Small intestine (tissue), 7 donors: ENCODE measurements at regions not wholly inside any gene's neighbourhood (a gene's known extent, or its start where the extent isn't known, plus 50 kb on each side); places are given as distances from the start of the nearest gene placed in this dataset.

Experiments used
- DNase-seq, 2 donors: peaks; one replicate each; pipeline versions ENCODE4 v3.0.0 to v3.0.0-alpha.2; 2013
- FAIRE-seq: peaks from 2 replicates; lab custom pipeline; 2012; peaks lifted over from hg19 to GRCh38; lab: Jason Lieb, UNC
- H3K27ac ChIP-seq, 3 donors: one replicate each; pipeline ENCODE4 v1.5.1; 2013; ENCODE audit warnings: low read length in 2 of 3, mild to moderate bottlenecking in 2 of 3, control low read depth in 1 of 3, inconsistent platforms in 1 of 3, low read depth in 1 of 3, moderate library complexity in 1 of 3
- H3K27me3 ChIP-seq, 3 donors: one replicate each; pipeline ENCODE4 v1.6.1; 2013; ENCODE audit warnings: low read length in 3 of 3, inconsistent platforms in 1 of 3; ENCODE audit not compliant: control insufficient read depth in 3 of 3, insufficient read depth in 3 of 3
- H3K36me3 ChIP-seq, 3 donors: one replicate each; pipeline ENCODE4 v1.6.1; 2013; ENCODE audit warnings: low read length in 3 of 3, inconsistent platforms in 1 of 3, low read depth in 1 of 3, mild to moderate bottlenecking in 1 of 3, moderate library complexity in 1 of 3; ENCODE audit not compliant: control insufficient read depth in 3 of 3, insufficient read depth in 2 of 3
- H3K4me1 ChIP-seq, 3 donors: one replicate each; pipeline ENCODE4 v1.6.1; 2013; ENCODE audit warnings: low read length in 2 of 3, inconsistent platforms in 1 of 3, low read depth in 1 of 3, mild to moderate bottlenecking in 1 of 3, moderate library complexity in 1 of 3; ENCODE audit not compliant: control insufficient read depth in 3 of 3, insufficient read depth in 2 of 3
- H3K4me3 ChIP-seq, 3 donors: one replicate each; pipeline ENCODE4 v1.5.1; 2013; ENCODE audit warnings: low read length in 3 of 3, control low read depth in 1 of 3, inconsistent platforms in 1 of 3, low read depth in 1 of 3, mild to moderate bottlenecking in 1 of 3, moderate library complexity in 1 of 3
- H3K9me3 ChIP-seq, 2 donors: one replicate each; pipeline ENCODE4 v1.6.1; 2013; ENCODE audit warnings: low read depth in 1 of 2, low read length in 1 of 2; ENCODE audit not compliant: control insufficient read depth in 2 of 2, insufficient read depth in 1 of 2
- WGBS, 3 donors: extraction: QIAGEN DNeasy Blood & Tissue Kit; methylation state at CpG; one replicate each; pipeline ENCODE4 v1.1.7; 2013; 5-methylcytosine and 5-hydroxymethylcytosine counted together
- donor health status: healthy with polysubstance abuse.
- donor health status: control.
- donor health status: control.
- donor health status: Bipolar disorder and iron deficiency.
- donor health status: healthy.

- no peak for FAIRE-seq
- Histone ChIP-seq H3K27me3 (peaks cover 0 to 3% (median 0%) of the 10 kb centered on the region in 3 donors), H3K9me3 (no peaks in the 10 kb centered on the region), H3K4me1 (no peaks in the 10 kb centered on the region), H3K36me3 (no peaks in the 10 kb centered on the region), H3K4me3 (no peak overlapping the region), H3K27ac (no peak overlapping the region)
- 61 to 71% (median 68%) methylated on average over 14 of the region's 14 CpGs for WGBS, 3 donors
- no peak for DNase-seq
Observed at GRCh38 chr15:92266796-92267685, 126.6 kb upstream of the ST8SIA2 start.

GRCh38 chr15:92268900-92269299 is 124.8 kb upstream of the ST8SIA2 start:
- peaks cover 0 to 3% (median 3%) of the 10 kb centered on the region in 3 donors for H3K27me3 ChIP-seq
- H3K4me3 ChIP-seq: no peak overlapping the region
- DNase-seq: no peak
- no peak overlapping the region for H3K27ac ChIP-seq
- H3K9me3 ChIP-seq: no peaks in the 10 kb centered on the region
- no peak for FAIRE-seq
- no peaks in the 10 kb centered on the region for H3K36me3 ChIP-seq
- H3K4me1 ChIP-seq: no peaks in the 10 kb centered on the region
- WGBS, 3 donors: 46 to 67% (median 58%) methylated on average over 3 of the region's 3 CpGs

- no peak for FAIRE-seq
- WGBS, 3 donors: 15 to 63% (median 35%) methylated on average over 1 of the region's 1 CpG
Observed at GRCh38 chr15:92271179-92271578, 122.5 kb upstream of the ST8SIA2 start.

GRCh38 chr15:92272106-92272505 is 121.6 kb upstream of the ST8SIA2 start:
- H3K36me3 ChIP-seq: no peaks in the 10 kb centered on the region
- no peaks in the 10 kb centered on the region for H3K9me3 ChIP-seq
- DNase-seq: no peak
- FAIRE-seq: no peak
- peaks cover 0 to 3% (median 0%) of the 10 kb centered on the region in 3 donors for H3K27me3 ChIP-seq
- H3K4me3 ChIP-seq: no peak overlapping the region
- H3K27ac ChIP-seq: no peak overlapping the region
- WGBS, 3 donors: 75 to 95% (median 93%) methylated on average over 1 of the region's 1 CpG
- no peaks in the 10 kb centered on the region for H3K4me1 ChIP-seq

More at GRCh38 chr15:92271179-92271578, 122.5 kb upstream of the ST8SIA2 start:
- no peaks in the 10 kb centered on the region for H3K9me3 ChIP-seq
- H3K4me3 ChIP-seq: no peak overlapping the region
- no peak for DNase-seq
- H3K36me3 ChIP-seq: no peaks in the 10 kb centered on the region
- no peak overlapping the region for H3K27ac ChIP-seq
- H3K4me1 ChIP-seq: no peaks in the 10 kb centered on the region
- H3K27me3 ChIP-seq: peaks cover 0 to 3% (median 0%) of the 10 kb centered on the region in 3 donors

GRCh38 chr15:92273286-92273685 is 120.4 kb upstream of the ST8SIA2 start:
- Histone ChIP-seq H3K4me3 (no peak overlapping the region), H3K4me1 (no peaks in the 10 kb centered on the region), H3K9me3 (no peaks in the 10 kb centered on the region), H3K27ac (no peak overlapping the region), H3K27me3 (peaks cover 0 to 3% (median 0%) of the 10 kb centered on the region in 3 donors), H3K36me3 (no peaks in the 10 kb centered on the region)
- no peak for DNase-seq
- 85 to 96% (median 90%) methylated on average over 3 of the region's 3 CpGs for WGBS, 3 donors
- no peak for FAIRE-seq

- WGBS, 3 donors: 53 to 60% (median 54%) methylated on average over 6 of the region's 6 CpGs
- no peak for FAIRE-seq
- Histone ChIP-seq H3K9me3 (no peaks in the 10 kb centered on the region), H3K27me3 (peaks cover 0 to 3% (median 0%) of the 10 kb centered on the region in 3 donors), H3K27ac (no peak overlapping the region), H3K36me3 (no peaks in the 10 kb centered on the region), H3K4me3 (no peak overlapping the region), H3K4me1 (no peaks in the 10 kb centered on the region)
- DNase-seq: no peak
Observed at GRCh38 chr15:92273723-92274122, 120.0 kb upstream of the ST8SIA2 start.

GRCh38 chr15:92277776-92278175 is 115.9 kb upstream of the ST8SIA2 start:
- H3K9me3 ChIP-seq: no peaks in the 10 kb centered on the region
- H3K36me3 ChIP-seq: no peaks in the 10 kb centered on the region
- FAIRE-seq: no peak
- H3K4me3 ChIP-seq: no peak overlapping the region
- peak in 1 of 2 donors; percentile 8 for DNase-seq
- WGBS, 3 donors: 18 to 65% (median 56%) methylated on average over 1 of the region's 1 CpG
- H3K4me1 ChIP-seq: no peaks in the 10 kb centered on the region
- no peak overlapping the region for H3K27ac ChIP-seq
- peaks cover 0 to 3% (median 0%) of the 10 kb centered on the region in 3 donors for H3K27me3 ChIP-seq

- FAIRE-seq (no peak), DNase-seq (no peak)
- Histone ChIP-seq H3K4me3 (no peak overlapping the region), H3K9me3 (no peaks in the 10 kb centered on the region), H3K4me1 (no peaks in the 10 kb centered on the region), H3K27ac (no peak overlapping the region), H3K36me3 (no peaks in the 10 kb centered on the region), H3K27me3 (no peaks in the 10 kb centered on the region)
- 25 to 54% (median 51%) methylated on average over 2 of the region's 2 CpGs for WGBS, 3 donors
Observed at GRCh38 chr15:92283813-92284212, 109.9 kb upstream of the ST8SIA2 start.
